Activated CD4-positive, alpha-beta T cell treated with anti-CD3 and anti-CD28 coated beads for 36 hours (primary cell): ENCODE measurements at regions not wholly inside any gene's neighbourhood (a gene's known extent, or its start where the extent isn't known, plus 50 kb on each side); places are given as distances from the start of the nearest gene placed in this dataset.

ENCODE experiments used
- ATAC-seq: fragments of 200-7000 bp; cut with Tn5 transposase; one replicate; pipeline ENCODE4 v1.10.0; 2021; ENCODE audit warnings: mild to moderate bottlenecking, moderate library complexity
- CTCF ChIA-PET: fragments of 350-600 bp; sonication (Branson Sonifier 250); formaldehyde crosslinking; loops from one replicate; lab custom pipeline; 2021; ENCODE audit warnings: antibody characterized with exemption; lab: Charles Lee
- POLR2A ChIA-PET: fragments of 350-600 bp; sonication (Branson Sonifier 250); formaldehyde crosslinking; loops from one replicate; lab custom pipeline; 2021; ENCODE audit warnings: antibody characterized with exemption, inconsistent platforms; lab: Charles Lee
- DNase-seq: peaks from one replicate; pipeline ENCODE4 v3.0.0-alpha.2; 2020
- H3K27ac Mint-ChIP-seq: one replicate; pipeline ENCODE4 v1.8.0; 2021; ENCODE audit warnings: mixed read lengths
- H3K27me3 Mint-ChIP-seq: one replicate; pipeline ENCODE4 v1.8.0; 2021; ENCODE audit warnings: mixed read lengths
- H3K36me3 Mint-ChIP-seq: one replicate; pipeline ENCODE4 v1.8.0; 2021; ENCODE audit warnings: low read depth, mixed read lengths
- H3K4me1 Mint-ChIP-seq: one replicate; pipeline ENCODE4 v1.8.0; 2021; ENCODE audit warnings: mixed read lengths
- H3K4me3 Mint-ChIP-seq: one replicate; pipeline ENCODE4 v1.8.0; 2021; ENCODE audit warnings: mild to moderate bottlenecking, moderate library complexity, mixed read lengths
- H3K9me3 Mint-ChIP-seq: one replicate; pipeline ENCODE4 v1.8.0; 2021; ENCODE audit warnings: low read depth, mixed read lengths
- intact Hi-C, 2 experiments: fragments of 100-400 bp; cut with DNase I in 1 of 2; cut with micrococcal nuclease in 1 of 2; formaldehyde crosslinking; loops; one replicate each; pipeline versions ENCODE4 v1.14.2 to v1.15.1; 2022 to 2024; cut with DNase I, micrococcal nuclease

GRCh38 chr9:89554307-89555035 is 50.3 kb upstream of the GADD45G start:
- intact Hi-C loops = no loop called here
- Mint-ChIP-seq H3K4me1 (peaks cover 24% of the 10 kb centered on the region), H3K27ac (no peak overlapping the region), H3K36me3 (no peaks in the 10 kb centered on the region), H3K9me3 (no peaks in the 10 kb centered on the region), H3K27me3 (no peaks in the 10 kb centered on the region), H3K4me3 (no peak overlapping the region)
- ChIA-PET POLR2A (interaction anchor here (0.5 kb wide), 1 partner anchor 10 kb away, joined by 6 read pairs; no protein-coding TSS in a partner anchor), CTCF (interaction anchor here (0.7 kb wide), 1 partner anchor 8 kb away, joined by 3 read pairs; no protein-coding TSS in a partner anchor)
- ATAC-seq (no peak), DNase-seq (no peak)

GRCh38 chr9:89553451-89554010 is 51.3 kb upstream of the GADD45G start:
- H3K4me3 Mint-ChIP-seq = no peak overlapping the region
- H3K27ac Mint-ChIP-seq = no peak overlapping the region
- H3K27me3 Mint-ChIP-seq = no peaks in the 10 kb centered on the region
- no peaks in the 10 kb centered on the region for H3K9me3 Mint-ChIP-seq
- DNase-seq (no peak), ATAC-seq (no peak)
- no peaks in the 10 kb centered on the region for H3K36me3 Mint-ChIP-seq
- ChIA-PET CTCF (interaction anchor here (1.3 kb wide), 1 partner anchor 23 kb away, joined by 4 read pairs; no protein-coding TSS in a partner anchor), POLR2A (interaction anchor here (0.5 kb wide), 1 partner anchor 11 kb away, joined by 6 read pairs; no protein-coding TSS in a partner anchor)
- peaks cover 30% of the 10 kb centered on the region for H3K4me1 Mint-ChIP-seq
- intact Hi-C loops = no loop called here

- Mint-ChIP-seq H3K27me3 (no peaks in the 10 kb centered on the region), H3K4me3 (no peak overlapping the region), H3K4me1 (peaks cover 21% of the 10 kb centered on the region), H3K9me3 (peaks cover 8% of the 10 kb centered on the region), H3K36me3 (peaks cover 6% of the 10 kb centered on the region), H3K27ac (no peak overlapping the region)
- CTCF ChIA-PET = interaction anchor here (0.6 to 4.1 kb wide), 16 partner anchors 9 to 168 kb away, joined by 3 to 88 read pairs (median 25); no protein-coding TSS in a partner anchor
- DNase-seq (no peak), ATAC-seq (no peak)
- POLR2A ChIA-PET = interaction anchor here (0.6 to 0.7 kb wide), 4 partner anchors 42 to 281 kb away, joined by 3 to 8 read pairs (median 3); no protein-coding TSS in a partner anchor
- intact Hi-C loops = no loop called here
Measured at GRCh38 chr9:89550346-89550927, 52.5 kb upstream of the SEMA4D start.

GRCh38 chr9:89549031-89549644 is 51.2 kb upstream of the SEMA4D start:
- Mint-ChIP-seq H3K4me3 (no peak overlapping the region), H3K4me1 (peaks cover 22% of the 10 kb centered on the region), H3K9me3 (peaks cover 13% of the 10 kb centered on the region), H3K27ac (no peak overlapping the region), H3K36me3 (peaks cover 11% of the 10 kb centered on the region), H3K27me3 (no peaks in the 10 kb centered on the region)
- ATAC-seq (peak; percentile 100), DNase-seq (peak; percentile 94)
- POLR2A ChIA-PET = interaction anchor here (0.7 to 1.7 kb wide), 8 partner anchors 12 to 176 kb away, joined by 3 to 16 read pairs (median 4); no protein-coding TSS in a partner anchor
- intact Hi-C loops = loop anchor here (1.0 to 5.0 kb wide), 9 partner anchors 51 to 230 kb away; partner anchors contain the start of genes SECISBP2 (in 1 of the 2) and SEMA4D (in 1 of the 2)
- CTCF ChIA-PET = interaction anchor here (0.6 to 4.1 kb wide), 61 partner anchors 11 to 554 kb away, joined by 3 to 88 read pairs (median 6); partner anchors contain the start of genes SECISBP2 and SEMA4D

GRCh38 chr9:89548071-89548638 is 50.2 kb upstream of the SEMA4D start:
- no peaks in the 10 kb centered on the region for H3K27me3 Mint-ChIP-seq
- H3K4me3 Mint-ChIP-seq = no peak overlapping the region
- CTCF ChIA-PET = interaction anchor here (0.6 to 4.1 kb wide), 54 partner anchors 10 to 555 kb away, joined by 3 to 88 read pairs (median 8); partner anchors contain the start of gene SEMA4D
- DNase-seq (no peak), ATAC-seq (no peak)
- peak overlapping the region; percentile 79 for H3K27ac Mint-ChIP-seq
- peaks cover 13% of the 10 kb centered on the region for H3K9me3 Mint-ChIP-seq
- peaks cover 27% of the 10 kb centered on the region for H3K4me1 Mint-ChIP-seq
- POLR2A ChIA-PET = interaction anchor here (0.6 to 1.7 kb wide), 8 partner anchors 11 to 175 kb away, joined by 3 to 16 read pairs (median 4); no protein-coding TSS in a partner anchor
- H3K36me3 Mint-ChIP-seq = peaks cover 11% of the 10 kb centered on the region
- intact Hi-C loops = loop anchor here (2.0 to 5.0 kb wide), 4 partner anchors 63 to 229 kb away; partner anchors contain the start of gene SECISBP2 (in 1 of the 2)
